Stimulated activated naive CD4-positive, alpha-beta T cell treated with Interleukin-2 at 50 U/mL for 16 hours (primary cell): ENCODE measurements at regions not wholly inside any gene's neighbourhood (a gene's known extent, or its start where the extent isn't known, plus 50 kb on each side); places are given as distances from the start of the nearest gene placed in this dataset.
"Not testable (repeated sequence)": the region's sequence is repeated elsewhere in the genome, so short reads cannot be mapped to it uniquely, and the experiment has no call there.

Experiments used
- DNase-seq: peaks from one replicate; lab custom pipeline; 2025; lab: John Stamatoyannopoulos, UW

GRCh38 chr2:176926453-176926852 lies 286.1 kb upstream of the HNRNPA3 start:
- DNase-seq: no peak

DNA sequence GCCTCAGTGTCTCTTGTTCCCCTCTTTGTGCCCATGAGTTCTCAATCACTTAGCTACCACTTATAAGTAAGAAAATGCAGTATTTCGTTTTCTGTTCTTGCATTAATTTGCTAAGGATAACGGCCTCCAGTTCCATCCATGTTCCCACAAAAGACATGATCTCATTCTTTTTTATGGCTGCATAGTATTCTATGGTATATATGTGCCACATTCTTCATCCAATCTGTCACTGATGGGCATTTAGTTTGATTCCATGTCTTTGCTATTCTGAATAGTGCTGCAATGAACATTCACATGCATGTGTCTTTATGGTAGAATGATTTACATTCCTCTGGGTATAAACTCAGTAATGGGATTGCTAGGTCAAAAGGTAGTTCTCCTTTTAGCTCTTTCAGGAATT lies 283.2 kb upstream of the HNRNPA3 start:
- not testable (repeated sequence) for DNase-seq

DNA sequence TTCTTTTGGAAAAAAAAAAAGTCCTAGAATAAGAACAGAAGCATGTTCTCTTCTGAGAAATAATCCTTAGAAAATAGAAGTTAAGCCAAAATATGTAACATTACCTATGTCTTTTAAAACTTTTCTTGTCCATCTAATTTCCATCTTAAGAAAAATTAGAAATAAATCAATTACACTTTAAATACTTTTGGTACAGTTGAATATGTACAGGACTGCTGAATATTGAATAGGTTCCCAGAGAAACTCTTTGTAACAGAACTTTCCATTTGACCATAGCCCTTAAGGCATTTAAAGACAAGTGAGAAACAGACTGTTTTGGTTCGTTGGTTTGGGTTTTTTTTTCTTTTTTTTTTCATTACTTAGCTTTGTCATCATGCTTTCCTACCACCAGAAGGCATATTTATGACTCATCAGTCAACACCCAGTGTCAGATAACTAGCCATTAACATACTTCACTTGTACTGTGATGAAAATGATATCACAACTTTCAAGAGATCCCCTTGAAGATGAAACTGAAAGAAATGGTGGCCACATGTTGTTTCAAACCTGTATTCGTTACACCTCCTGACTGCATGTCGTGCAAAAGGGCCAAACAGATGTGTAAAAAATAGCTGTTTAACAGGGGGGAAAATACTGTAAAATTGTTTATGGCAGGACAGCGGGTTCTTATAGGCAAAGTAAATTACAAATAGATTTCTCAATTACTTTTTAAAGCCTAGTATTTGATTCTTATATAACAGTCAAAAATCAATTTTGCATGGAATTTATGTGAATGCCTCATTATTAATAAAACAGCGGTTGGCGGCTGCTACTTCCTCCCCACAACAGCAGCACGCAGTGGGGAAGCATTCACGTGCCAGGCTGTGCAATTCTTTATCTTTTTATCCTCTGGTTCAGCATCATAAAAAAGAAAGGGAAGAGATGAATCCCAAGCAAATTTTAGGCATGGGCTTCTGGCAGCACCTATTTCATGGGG lies 280.7 kb upstream of the HNRNPA3 start:
- DNase-seq: no peak

GRCh38 chr2:176934131-176934530 lies 278.5 kb upstream of the HNRNPA3 start:
- no peak for DNase-seq

DNA sequence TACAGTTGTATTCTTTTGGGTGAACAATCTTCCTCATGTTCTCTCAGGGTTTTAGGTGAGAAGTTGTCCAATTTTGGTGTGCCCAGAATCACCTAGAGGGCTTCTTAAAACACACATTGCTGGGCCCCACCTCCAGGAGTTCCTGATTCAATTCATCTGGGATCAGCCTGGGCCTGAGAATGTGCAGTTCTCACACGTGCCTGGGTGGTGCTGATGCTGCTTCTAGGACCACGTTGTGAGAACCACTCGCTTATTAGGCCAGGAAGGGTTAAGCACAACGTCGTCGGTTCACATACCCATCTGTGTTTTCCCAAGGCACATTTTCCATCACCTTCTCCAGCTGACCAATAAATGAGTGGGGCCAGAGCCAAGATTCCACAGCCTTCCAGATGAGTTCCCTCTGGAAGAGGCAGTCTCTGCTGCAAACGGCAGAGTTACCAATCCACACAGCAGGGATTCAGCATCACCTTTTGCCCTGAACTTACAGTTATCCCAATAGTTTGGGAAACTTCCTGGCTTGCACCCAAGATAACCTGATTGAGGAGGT lies 277.7 kb upstream of the HNRNPA3 start:
- DNase-seq: no peak

DNA sequence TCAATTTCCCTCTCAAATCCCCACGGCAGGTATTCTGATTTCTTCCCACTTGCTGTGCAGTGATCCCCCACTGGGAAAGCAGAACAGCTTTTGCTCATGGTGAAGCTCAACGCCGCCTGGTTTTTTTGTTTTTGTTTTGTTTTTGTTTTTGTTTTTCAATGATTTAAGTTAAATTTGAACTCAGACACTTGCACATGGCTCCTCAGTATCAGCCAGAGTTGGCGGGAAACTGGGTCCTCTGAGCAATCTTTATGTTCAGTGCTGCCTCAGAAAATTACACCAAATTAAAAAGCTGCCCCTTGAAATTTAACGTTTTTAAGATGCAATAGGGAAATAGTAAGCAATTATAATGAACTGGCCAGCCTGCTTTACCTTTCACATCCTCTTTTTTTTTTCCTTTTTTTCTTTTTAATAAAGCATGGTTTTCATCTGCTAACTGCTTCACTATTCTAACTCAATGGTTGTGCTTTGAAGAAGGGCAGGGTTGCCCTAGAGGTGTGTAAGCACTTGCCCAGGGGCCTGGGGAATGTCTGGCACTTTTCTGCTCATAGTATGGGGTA lies 277.0 kb upstream of the HNRNPA3 start:
- DNase-seq: no peak

- no peak for DNase-seq
These were observed 276.2 kb upstream of the HNRNPA3 start for GRCh38 chr2:176936410-176936809.

- DNase-seq: no peak
These were observed 267.6 kb upstream of the HNRNPA3 start for GRCh38 chr2:176944998-176945397.

DNA sequence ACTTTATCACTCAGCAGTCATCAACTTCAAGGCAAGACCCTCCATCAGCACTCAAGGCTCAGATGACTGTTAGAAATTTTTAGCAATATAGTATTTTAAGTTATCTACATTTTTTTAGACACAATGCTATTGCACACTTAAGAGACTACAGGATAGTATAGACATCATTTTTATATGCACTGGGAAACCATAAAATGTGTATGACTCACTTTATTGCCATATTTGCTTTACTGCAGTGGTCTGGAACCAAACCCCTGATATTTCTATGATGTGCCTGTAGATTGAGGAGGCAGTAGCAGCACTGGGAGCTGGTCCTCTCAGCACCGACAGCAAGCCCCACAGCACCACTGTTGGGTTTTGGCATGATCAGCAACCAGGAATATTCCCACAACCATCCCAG lies 264.8 kb upstream of the HNRNPA3 start:
- no peak for DNase-seq

DNA sequence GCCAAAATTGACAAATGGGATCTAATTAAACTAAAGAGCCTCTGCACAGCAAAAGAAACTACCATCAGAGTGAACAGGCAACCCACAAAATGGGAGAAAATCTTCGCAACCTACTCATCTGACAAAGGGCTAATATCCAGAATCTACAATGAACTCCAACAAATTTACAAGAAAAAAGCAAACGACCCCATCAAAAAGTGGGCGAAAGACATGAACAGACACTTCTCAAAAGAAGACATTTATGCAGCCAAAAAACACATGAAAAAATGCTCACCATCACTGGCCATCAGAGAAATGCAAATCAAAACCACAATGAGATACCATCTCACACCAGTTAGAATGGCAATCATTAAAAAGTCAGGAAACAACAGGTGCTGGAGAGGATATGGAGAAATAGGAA lies 261.4 kb upstream of the HNRNPA3 start:
- DNase-seq: not testable (repeated sequence)

DNA sequence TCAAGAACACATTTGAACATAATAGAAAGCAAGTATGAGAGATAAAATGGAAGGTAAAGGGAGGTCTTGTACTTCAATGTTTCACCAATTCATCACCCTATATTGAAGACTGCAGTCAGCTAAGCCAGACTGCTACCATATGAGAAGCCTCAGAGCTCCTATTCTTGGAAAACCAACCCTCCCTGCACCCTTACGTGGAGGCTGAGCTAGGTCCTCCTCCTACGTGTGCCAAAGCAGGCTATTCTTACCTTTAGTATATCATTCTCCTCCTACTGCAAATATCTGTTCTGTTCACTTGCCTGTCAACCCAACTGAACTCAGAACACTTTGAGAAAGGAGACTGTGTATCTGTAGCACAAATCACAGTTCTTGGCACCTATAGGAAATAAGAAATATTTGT lies 255.8 kb upstream of the HNRNPA3 start:
- DNase-seq: no peak

DNA sequence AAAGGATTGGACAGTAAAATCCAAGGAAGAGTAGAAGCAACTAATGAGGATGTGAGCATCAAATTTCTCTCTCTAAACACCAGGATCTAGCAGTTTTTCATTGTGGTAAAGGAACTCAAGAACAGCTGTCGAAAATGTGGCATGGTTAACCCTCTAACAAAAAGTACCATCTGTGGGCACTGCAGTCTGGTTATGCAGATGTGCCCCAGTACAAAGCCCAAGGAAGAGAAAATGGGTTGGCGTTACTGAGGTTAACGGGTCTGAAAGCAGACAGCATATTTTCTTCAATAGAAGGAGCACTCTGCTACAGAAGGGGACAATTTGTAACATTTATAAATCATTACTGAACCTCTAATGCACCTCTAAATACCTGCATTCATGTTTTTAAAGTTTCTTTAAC lies 253.0 kb upstream of the HNRNPA3 start:
- DNase-seq: no peak

- DNase-seq: no peak
These were observed 252.5 kb upstream of the HNRNPA3 start for GRCh38 chr2:176960061-176960460.

GRCh38 chr2:176960736-176961520 lies 251.7 kb upstream of the HNRNPA3 start:
- DNase-seq: no peak

DNA sequence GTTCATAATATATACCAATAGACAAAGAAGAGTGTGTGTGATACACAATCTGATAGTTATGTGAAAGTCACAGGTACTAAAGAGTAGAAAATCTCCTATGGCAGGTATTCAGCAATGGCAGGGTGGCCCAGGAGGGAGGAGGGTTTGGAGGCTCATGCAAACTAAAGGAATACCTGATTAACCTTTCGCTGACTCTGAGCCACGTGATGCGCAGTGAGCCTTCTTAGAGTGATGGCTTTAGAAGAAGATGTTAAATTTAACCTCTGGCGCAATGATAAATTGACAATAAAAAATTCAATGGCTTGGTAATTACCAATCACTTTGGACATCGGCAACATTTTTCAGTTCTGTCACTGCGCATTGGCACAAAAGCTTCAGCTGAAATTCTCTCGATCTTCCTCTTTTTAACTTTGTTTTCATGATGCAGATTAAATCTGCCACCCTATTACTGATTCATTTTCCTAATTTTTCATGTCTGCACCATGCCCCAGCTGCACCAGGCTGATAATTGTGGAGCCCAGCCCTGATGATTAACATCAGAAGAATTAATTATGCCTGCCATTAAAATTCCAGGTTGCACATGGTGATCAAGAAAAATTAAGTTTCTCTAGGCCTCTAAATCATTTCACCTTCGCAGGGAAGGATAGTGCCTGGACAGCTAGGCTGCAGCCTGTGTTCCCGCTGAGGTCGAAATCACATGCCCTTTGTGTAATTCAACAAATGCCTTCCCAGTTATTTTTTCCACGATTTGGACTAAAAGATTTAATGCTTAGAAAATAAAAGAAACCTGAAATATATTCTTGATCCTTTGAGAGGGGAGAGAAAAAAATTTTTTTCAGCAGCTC lies 250.6 kb upstream of the HNRNPA3 start:
- no peak for DNase-seq

DNA sequence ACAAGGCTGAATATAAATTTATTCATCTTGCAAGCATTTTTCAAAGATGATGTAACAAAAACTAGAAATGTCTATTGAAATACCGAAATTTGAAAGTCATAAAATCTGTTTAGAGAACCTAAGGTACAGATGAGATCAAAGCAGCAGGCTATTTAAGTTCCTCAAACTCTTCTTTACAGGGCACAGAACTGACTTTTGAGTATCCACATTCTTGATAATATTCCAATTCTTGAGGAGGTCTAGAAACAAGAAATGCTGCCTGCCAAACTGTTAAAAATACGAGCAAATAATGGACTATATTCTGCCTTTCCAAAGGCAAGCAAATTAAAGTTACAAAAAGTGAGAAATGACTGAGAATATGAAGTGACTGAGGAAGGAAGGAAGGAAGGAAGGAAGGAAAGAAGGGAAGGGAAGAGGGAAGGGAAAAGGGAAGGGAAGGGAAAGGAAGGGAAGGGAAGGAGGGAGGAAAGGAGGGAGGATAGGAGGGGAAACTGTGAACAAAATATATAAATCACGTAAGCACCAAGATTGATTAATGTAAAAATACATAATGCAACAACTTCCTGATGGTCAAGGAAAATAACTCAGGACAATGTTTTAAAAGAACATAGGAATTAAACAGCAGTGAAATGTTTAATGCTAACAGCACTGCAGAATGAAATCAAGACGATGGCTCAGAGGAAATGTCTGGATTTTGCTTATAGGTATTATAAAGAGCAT lies 248.9 kb upstream of the HNRNPA3 start:
- DNase-seq: no peak

DNA sequence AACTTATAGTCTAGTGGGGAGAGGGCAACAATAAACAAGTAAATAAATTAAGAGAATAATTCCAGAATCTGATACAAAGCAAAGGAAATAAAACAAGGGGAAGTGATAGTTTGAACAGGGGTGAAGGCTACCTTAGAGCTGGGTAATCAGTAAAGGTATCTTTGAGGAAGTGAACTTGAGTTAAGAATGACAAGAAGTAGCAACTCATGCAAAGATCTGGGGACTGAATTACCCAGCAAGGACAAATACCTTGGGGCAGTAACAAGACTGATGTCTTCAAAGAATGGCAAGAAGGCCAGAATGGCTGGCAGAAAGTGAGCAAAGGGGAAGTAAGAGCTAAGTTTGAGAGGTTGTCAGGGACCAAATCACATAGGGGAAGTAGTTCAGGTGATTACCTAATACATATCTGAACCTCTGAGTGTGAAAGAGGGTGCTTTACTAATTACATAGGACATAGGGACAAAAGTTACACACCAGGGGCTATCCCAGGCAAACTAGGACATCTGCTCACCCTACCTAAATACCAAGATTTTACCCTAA lies 244.6 kb upstream of the HNRNPA3 start:
- DNase-seq: no peak

- DNase-seq: no peak
These were observed 242.8 kb upstream of the HNRNPA3 start for GRCh38 chr2:176969642-176970359.

- DNase-seq: no peak
These were observed 235.6 kb upstream of the HNRNPA3 start for GRCh38 chr2:176976736-176977685.
